ENCODE measurements at regions not wholly inside any gene's neighbourhood (a gene's known extent, or its start where the extent isn't known, plus 50 kb on each side); places are given as distances from the start of the nearest gene placed in this dataset.
"Not testable (repeated sequence)": the region's sequence is repeated elsewhere in the genome, so short reads cannot be mapped to it uniquely, and the experiment has no call there.

- TF ChIP-seq ARNT (IDR thresholded peaks at IDR 0.05); FOXM1 (IDR thresholded peaks at IDR 0.05; ENCODE audit: borderline replicate concordance); SUZ12 (IDR thresholded peaks at IDR 0.05); ZNF384 (IDR thresholded peaks at IDR 0.05); LEF1 (IDR thresholded peaks at IDR 0.05; ENCODE audit: borderline replicate concordance); ELF4 (IDR thresholded peaks at IDR 0.05); FOXK2 (IDR thresholded peaks at IDR 0.05); FOXA1 (IDR thresholded peaks at IDR 0.05); NFRKB (IDR thresholded peaks at IDR 0.05); PKNOX1 (IDR thresholded peaks at IDR 0.05); HDGF (IDR thresholded peaks at IDR 0.05; ENCODE audit: borderline replicate concordance); SP1 (IDR thresholded peaks at IDR 0.05); BHLHE40 (IDR thresholded peaks at IDR 0.05; ENCODE audit: borderline replicate concordance); L3MBTL2 (conservative IDR thresholded peaks at IDR 0.05): not testable (repeated sequence)
Observed at GRCh38 chr7:65616111-65616510, 242.5 kb downstream of the ZNF92 start.

Measured in HEK293T (cell line).